CD4-positive, alpha-beta T cell (primary cell): ENCODE measurements at regions not wholly inside any gene's neighbourhood (a gene's known extent, or its start where the extent isn't known, plus 50 kb on each side); places are given as distances from the start of the nearest gene placed in this dataset.

Experiments
- ATAC-seq: fragments of 200-7000 bp; cut with Tn5 transposase; one replicate; pipeline ENCODE4 v1.10.0; 2022; ENCODE audit warnings: mild to moderate bottlenecking; ENCODE audit not compliant: poor library complexity
- CTCF ChIA-PET: fragments of 350-600 bp; sonication (Branson Sonifier 250); formaldehyde crosslinking; loops from one replicate; lab custom pipeline; 2021; ENCODE audit warnings: antibody characterized with exemption, inconsistent platforms; lab: Charles Lee
- POLR2A ChIA-PET: fragments of 350-600 bp; sonication (Branson Sonifier 250); formaldehyde crosslinking; loops from one replicate; lab custom pipeline; 2021; ENCODE audit warnings: antibody characterized with exemption, inconsistent platforms; lab: Charles Lee
- DNase-seq, 14 experiments: peaks; one replicate each; pipeline ENCODE4 v3.0.0-alpha.2; 2013 to 2020; ENCODE audit warnings: mixed read lengths in 2 of 14
- H3K27ac ChIP-seq, 2 donors: one replicate each; pipeline versions ENCODE4 v1.5.1 to v1.7.0; 2013; ENCODE audit warnings: low read length in 2 of 2, low read depth in 1 of 2, mild to moderate bottlenecking in 1 of 2
- H3K27me3 ChIP-seq, 2 experiments: 1 replicate in 1 of 2; 2 replicates in 1 of 2; pipeline versions ENCODE4 v1.6.1 to v1.7.0; 2013; ENCODE audit warnings: low read length in 2 of 2, control low read depth in 1 of 2, mild to moderate bottlenecking in 1 of 2, moderate library complexity in 1 of 2; ENCODE audit not compliant: insufficient read depth in 2 of 2, control insufficient read depth in 1 of 2
- H3K36me3 ChIP-seq: one replicate; pipeline ENCODE4 v1.6.1; 2013; ENCODE audit warnings: low read length, control low read depth; ENCODE audit not compliant: insufficient read depth
- H3K4me1 ChIP-seq: one replicate; pipeline ENCODE4 v1.6.1; 2013; ENCODE audit warnings: low read length, control low read depth; ENCODE audit not compliant: insufficient read depth
- H3K4me3 ChIP-seq: one replicate; pipeline ENCODE4 v1.5.1; 2013; ENCODE audit warnings: mild to moderate bottlenecking, low read length, moderate library complexity
- H3K9me3 ChIP-seq, 2 experiments: 1 replicate in 1 of 2; 2 replicates in 1 of 2; pipeline versions ENCODE4 v1.6.1 to v1.7.0; 2013; ENCODE audit warnings: low read length in 2 of 2, mild to moderate bottlenecking in 2 of 2, control low read depth in 1 of 2, moderate library complexity in 1 of 2; ENCODE audit not compliant: control insufficient read depth in 1 of 2, insufficient read depth in 1 of 2
- H3K27ac Mint-ChIP-seq: one replicate; pipeline ENCODE4 v1.8.0; 2020; ENCODE audit warnings: mixed read lengths
- H3K27me3 Mint-ChIP-seq: one replicate; pipeline ENCODE4 v1.8.0; 2021; ENCODE audit warnings: mixed read lengths
- H3K36me3 Mint-ChIP-seq: one replicate; pipeline ENCODE4 v1.8.0; 2021; ENCODE audit warnings: low read depth, mixed read lengths
- H3K4me1 Mint-ChIP-seq: one replicate; pipeline ENCODE4 v1.8.0; 2021; ENCODE audit warnings: low read depth, mixed read lengths
- H3K4me3 Mint-ChIP-seq: one replicate; pipeline ENCODE4 v1.8.0; 2020; ENCODE audit warnings: mild to moderate bottlenecking, mixed read lengths
- H3K9me3 Mint-ChIP-seq: one replicate; pipeline ENCODE4 v1.8.0; 2020; ENCODE audit warnings: mixed read lengths
- CTCF ChIP-seq: fragments of 200-600 bp; IDR thresholded peaks from one replicate; pipeline ENCODE4 v1.8.0; 2022; ENCODE audit warnings: antibody characterized with exemption, mild to moderate bottlenecking
- intact Hi-C, 2 experiments: fragments of 100-400 bp; cut with DNase I in 1 of 2; cut with micrococcal nuclease in 1 of 2; formaldehyde crosslinking; loops; one replicate each; pipeline versions ENCODE4 v1.15.1 to v1.9.0; 2023 to 2025; cut with DNase I, micrococcal nuclease

GRCh38 chr5:5904113-5904512, 474.2 kb downstream of the MED10 start:
- H3K4me3 ChIP-seq: no peak overlapping the region
- ATAC-seq (no peak), DNase-seq (no peak)
- Mint-ChIP-seq H3K4me3 (no peak overlapping the region), H3K27ac (no peak overlapping the region), H3K27me3 (no peaks in the 10 kb centered on the region), H3K4me1 (no peaks in the 10 kb centered on the region), H3K9me3 (peaks cover 8% of the 10 kb centered on the region), H3K36me3 (no peaks in the 10 kb centered on the region)
- TF ChIP-seq CTCF: no peak
- no peaks in the 10 kb centered on the region for H3K36me3 ChIP-seq
- no peak overlapping the region for H3K27ac ChIP-seq
- no peaks in the 10 kb centered on the region for H3K4me1 ChIP-seq
- intact Hi-C loops: no loop called here
- no peaks in the 10 kb centered on the region for H3K9me3 ChIP-seq
- ChIA-PET CTCF (no interaction called here), POLR2A (no interaction called here)
- H3K27me3 ChIP-seq: no peaks in the 10 kb centered on the region

GRCh38 chr5:5902678-5903646, 475.4 kb downstream of the MED10 start:
- Mint-ChIP-seq H3K4me1 (no peaks in the 10 kb centered on the region), H3K27ac (no peak overlapping the region), H3K27me3 (no peaks in the 10 kb centered on the region), H3K9me3 (peaks cover 8% of the 10 kb centered on the region), H3K4me3 (no peak overlapping the region), H3K36me3 (no peaks in the 10 kb centered on the region)
- ATAC-seq (no peak), DNase-seq (no peak)
- H3K4me3 ChIP-seq: no peak overlapping the region
- intact Hi-C loops: loop anchor here in 1 of 2 experiments (1.0 kb wide), 1 partner anchor 23 kb away; no protein-coding TSS in a partner anchor
- H3K27ac ChIP-seq: no peak overlapping the region
- H3K27me3 ChIP-seq: no peaks in the 10 kb centered on the region
- ChIA-PET POLR2A (no interaction called here), CTCF (no interaction called here)
- no peaks in the 10 kb centered on the region for H3K4me1 ChIP-seq
- no peaks in the 10 kb centered on the region for H3K36me3 ChIP-seq
- H3K9me3 ChIP-seq: no peaks in the 10 kb centered on the region
- no peak for TF ChIP-seq CTCF

GRCh38 chr5:5900350-5900749, 477.9 kb downstream of the ICE1 start:
- H3K9me3 ChIP-seq: no peaks in the 10 kb centered on the region
- no peak overlapping the region for H3K27ac ChIP-seq
- no peak for ATAC-seq
- Mint-ChIP-seq H3K4me3 (no peak overlapping the region), H3K36me3 (no peaks in the 10 kb centered on the region), H3K27me3 (no peaks in the 10 kb centered on the region), H3K4me1 (no peaks in the 10 kb centered on the region), H3K9me3 (peaks cover 8% of the 10 kb centered on the region), H3K27ac (no peak overlapping the region)
- no peaks in the 10 kb centered on the region for H3K27me3 ChIP-seq
- H3K36me3 ChIP-seq: no peaks in the 10 kb centered on the region
- H3K4me3 ChIP-seq: no peak overlapping the region
- no peaks in the 10 kb centered on the region for H3K4me1 ChIP-seq
- intact Hi-C loops: no loop called here
- DNase-seq: no peak
- CTCF ChIA-PET: no interaction called here
- TF ChIP-seq CTCF: no peak
- POLR2A ChIA-PET: no interaction called here
